COLO668 (cell line): ENCODE measurements at regions not wholly inside any gene's neighbourhood (a gene's known extent, or its start where the extent isn't known, plus 50 kb on each side); places are given as distances from the start of the nearest gene placed in this dataset.

Experiments used
- DNase-seq: peaks from one replicate; lab custom pipeline; 2025; ENCODE audit not compliant: unreplicated experiment; lab: John Stamatoyannopoulos, UW

GRCh38 chr6:54632984-54633565, 213.5 kb upstream of the FAM83B start:
- DNase-seq, result no peak

GRCh38 chr6:54633601-54634000, 213.0 kb upstream of the FAM83B start:
- no peak for DNase-seq

GRCh38 chr6:54640911-54641310, 205.7 kb upstream of the FAM83B start:
- no peak for DNase-seq

GRCh38 chr6:54646069-54646950, 200.3 kb upstream of the FAM83B start:
- DNase-seq, result no peak

GRCh38 chr6:54646951-54647664, 199.5 kb upstream of the FAM83B start:
- DNase-seq, result no peak

- DNase-seq, result no peak
Observed at GRCh38 chr6:54654381-54654780, 192.2 kb upstream of the FAM83B start.

- no peak for DNase-seq
Observed at GRCh38 chr6:54655162-54655561, 191.4 kb upstream of the FAM83B start.

GRCh38 chr6:54665278-54665677, 181.3 kb upstream of the FAM83B start:
- DNase-seq, result no peak

- DNase-seq, result no peak
Observed at GRCh38 chr6:54680531-54680930, 166.0 kb upstream of the FAM83B start.

- DNase-seq, result no peak
Observed at GRCh38 chr6:54681267-54681666, 165.3 kb upstream of the FAM83B start.

GRCh38 chr6:54681987-54682386, 164.6 kb upstream of the FAM83B start:
- no peak for DNase-seq

GRCh38 chr6:54689620-54690019, 157.0 kb upstream of the FAM83B start:
- DNase-seq, result no peak

GRCh38 chr6:54690596-54690995, 156.0 kb upstream of the FAM83B start:
- no peak for DNase-seq

GRCh38 chr6:54694928-54695532, 151.5 kb upstream of the FAM83B start:
- no peak for DNase-seq

- DNase-seq, result no peak
Observed at GRCh38 chr6:54695815-54696214, 150.8 kb upstream of the FAM83B start.

GRCh38 chr6:54697424-54697823, 149.1 kb upstream of the FAM83B start:
- DNase-seq, result no peak

GRCh38 chr6:54698974-54699373, 147.6 kb upstream of the FAM83B start:
- no peak for DNase-seq

- DNase-seq, result no peak
Observed at GRCh38 chr6:54700158-54700557, 146.4 kb upstream of the FAM83B start.

GRCh38 chr6:54702772-54703171, 143.8 kb upstream of the FAM83B start:
- no peak for DNase-seq

GRCh38 chr6:54706391-54706790, 140.2 kb upstream of the FAM83B start:
- no peak for DNase-seq

- DNase-seq, result no peak
Observed at GRCh38 chr6:54706844-54707605, 139.5 kb upstream of the FAM83B start.
